GM18517 (cell line): ENCODE measurements at regions not wholly inside any gene's neighbourhood (a gene's known extent, or its start where the extent isn't known, plus 50 kb on each side); places are given as distances from the start of the nearest gene placed in this dataset.
"Not testable (repeated sequence)": the region's sequence is repeated elsewhere in the genome, so short reads cannot be mapped to it uniquely, and the experiment has no call there.

Experiments
- ATAC-seq: cut with Tn5 transposase; IDR thresholded peaks from one replicate; pipeline ENCODE4 v1.9.1; 2021; ENCODE audit warnings: mild to moderate bottlenecking, moderate library complexity; ENCODE audit not compliant: unreplicated experiment

DNA sequence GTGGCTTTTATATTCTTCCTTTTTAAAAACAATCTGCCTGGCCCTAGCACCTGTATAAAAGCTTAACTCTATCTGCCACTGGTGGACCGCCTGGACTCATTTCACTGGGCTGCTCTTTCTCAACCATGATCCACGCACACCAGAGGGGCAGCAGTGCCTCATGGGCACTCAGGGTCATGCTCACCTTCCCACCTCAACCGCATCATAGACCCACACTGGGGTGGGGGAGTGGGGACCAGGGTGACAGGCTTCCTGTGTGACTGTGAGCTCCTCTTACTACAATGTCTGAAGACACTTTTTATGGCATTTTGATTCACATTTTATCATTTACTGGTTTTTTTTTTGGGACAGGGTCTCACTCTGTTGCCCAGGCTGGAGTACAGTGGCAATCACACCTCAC, 4038.8 kb upstream of the TPTE start:
- not testable (repeated sequence) for ATAC-seq

DNA sequence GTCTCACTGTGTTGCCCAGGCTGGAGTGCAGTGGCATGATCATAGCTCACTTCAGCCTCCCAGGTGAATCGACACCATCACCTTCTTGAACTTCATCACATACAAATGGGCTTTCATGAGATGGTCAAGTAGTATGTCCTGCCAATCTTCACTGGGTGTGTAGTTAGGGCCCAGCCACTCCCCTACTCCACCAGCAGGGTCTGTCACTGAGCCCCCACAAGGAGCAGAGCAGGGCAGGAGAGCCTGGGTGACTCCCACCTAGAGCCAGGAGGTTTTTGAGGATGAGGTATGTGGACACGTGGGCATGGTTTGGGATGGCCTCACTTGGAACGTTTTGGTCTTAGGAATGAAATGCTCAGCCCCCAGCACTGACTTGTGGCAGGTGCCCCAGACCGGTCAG, 4037.7 kb upstream of the TPTE start:
- not testable (repeated sequence) for ATAC-seq

GRCh38 chr21:6486821-6487220, 4034.6 kb upstream of the TPTE start:
- not testable (repeated sequence) for ATAC-seq

DNA sequence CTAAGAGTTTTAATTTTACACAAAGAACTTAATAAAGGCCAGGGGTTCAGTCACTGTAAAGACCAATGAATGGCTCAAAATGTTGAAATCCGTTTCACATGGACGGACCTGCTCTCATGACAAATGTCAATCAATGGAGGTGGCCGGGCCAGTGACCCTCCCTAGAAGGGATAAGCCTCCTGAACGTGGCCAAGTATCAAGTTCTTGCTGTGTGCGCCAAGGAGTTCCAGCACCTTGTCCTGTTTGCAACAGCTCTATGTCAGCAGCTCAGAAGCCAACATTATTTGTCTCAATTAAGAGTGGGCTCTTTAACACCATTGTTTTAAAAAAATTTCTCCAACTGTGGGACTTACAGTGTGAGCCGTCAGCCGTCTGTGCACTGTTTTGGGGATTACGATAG, 4028.7 kb upstream of the TPTE start:
- ATAC-seq: not testable (repeated sequence)

DNA sequence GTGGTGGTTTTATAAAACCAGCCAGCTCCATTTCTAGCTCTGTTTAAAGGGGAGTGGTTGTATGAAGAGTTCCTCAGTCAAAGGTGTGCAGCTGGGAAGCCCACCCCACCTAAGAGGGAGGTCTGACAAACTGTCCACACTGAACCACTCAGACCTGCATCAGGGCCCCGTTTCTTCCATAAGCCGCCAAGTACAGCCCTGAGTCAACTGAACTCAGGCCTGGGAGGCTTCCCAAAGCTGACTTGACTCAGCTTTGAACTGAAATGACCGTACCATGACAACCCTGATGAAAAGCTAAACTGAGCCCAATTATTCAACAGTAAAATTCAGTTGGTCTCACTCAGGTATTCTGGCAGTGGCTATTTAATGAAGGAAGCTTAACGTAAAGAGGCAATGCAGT, 4027.4 kb upstream of the TPTE start:
- ATAC-seq: not testable (repeated sequence)

DNA sequence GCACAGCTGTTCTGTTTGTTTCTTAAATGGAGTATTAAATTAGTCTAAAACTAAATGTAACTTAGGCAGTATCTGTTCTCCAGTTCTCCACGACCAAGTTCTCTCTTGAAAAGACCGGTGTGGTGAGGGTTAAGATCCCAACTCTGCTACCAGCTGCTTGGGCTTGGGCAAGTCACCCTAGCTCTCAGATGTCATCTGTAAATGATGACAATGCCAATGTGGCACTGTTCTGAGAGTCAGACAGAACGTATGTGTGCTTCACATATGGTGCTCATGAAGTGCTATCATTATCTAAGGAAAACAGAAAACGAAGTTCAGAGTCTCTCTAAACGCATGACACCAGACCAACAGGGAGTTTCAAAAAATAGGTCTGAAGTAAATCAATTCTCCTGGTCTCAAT, 4025.0 kb upstream of the TPTE start:
- ATAC-seq: not testable (repeated sequence)

- peak; percentile 34 for ATAC-seq
These were observed 4022.7 kb upstream of the TPTE start for GRCh38 chr21:6498716-6499115.

- peak; percentile 57 for ATAC-seq
These were observed 4022.1 kb upstream of the TPTE start for GRCh38 chr21:6499128-6499826.

- not testable (repeated sequence) for ATAC-seq
These were observed 4021.5 kb upstream of the TPTE start for GRCh38 chr21:6499866-6500265.

- not testable (repeated sequence) for ATAC-seq
These were observed 4020.7 kb upstream of the TPTE start for GRCh38 chr21:6500681-6501080.

- ATAC-seq: not testable (repeated sequence)
These were observed 4015.1 kb upstream of the TPTE start for GRCh38 chr21:6506167-6506894.

DNA sequence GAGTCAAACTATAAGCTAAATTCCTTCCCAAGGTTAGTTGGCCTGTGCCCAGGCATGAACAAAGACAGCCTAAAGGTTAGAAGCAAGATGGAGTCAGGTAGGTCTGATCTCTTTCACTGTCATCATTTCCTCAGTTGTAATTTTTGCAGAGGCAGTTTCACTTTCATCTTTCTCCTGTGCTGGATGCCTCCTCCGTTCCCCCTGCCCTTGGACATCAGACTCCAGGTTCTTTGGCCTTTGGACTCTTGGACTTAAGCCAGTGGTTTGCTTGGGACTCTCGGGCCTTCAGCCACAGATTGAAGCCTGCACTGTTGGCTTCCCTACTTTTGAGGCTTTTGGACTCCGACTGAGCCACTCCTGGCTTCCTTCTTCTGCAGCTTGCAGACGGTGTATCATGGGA, 4013.8 kb upstream of the TPTE start:
- ATAC-seq: not testable (repeated sequence)

- not testable (repeated sequence) for ATAC-seq
These were observed 3999.6 kb upstream of the TPTE start for GRCh38 chr21:6521777-6522176.

- ATAC-seq: not testable (repeated sequence)
These were observed 3995.2 kb upstream of the TPTE start for GRCh38 chr21:6526213-6526612.

DNA sequence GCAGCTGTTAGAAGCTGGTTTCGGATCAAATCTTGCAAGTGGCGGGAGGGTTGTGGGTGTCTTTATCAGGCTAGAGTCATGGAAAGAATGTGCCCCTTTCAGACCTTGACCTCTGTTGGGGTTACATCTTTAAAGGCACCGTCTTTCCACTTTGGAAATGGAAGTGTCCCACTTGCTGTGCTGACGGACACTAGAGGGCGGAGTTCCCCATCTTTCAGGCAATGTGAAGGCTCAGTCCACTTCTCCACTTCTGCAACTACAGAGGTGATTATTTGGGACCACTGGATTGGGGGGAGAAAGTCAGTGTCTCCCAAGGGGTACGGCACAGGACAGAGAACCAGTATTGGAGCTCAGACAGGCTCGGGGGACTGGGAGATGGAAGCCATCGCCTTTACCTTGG, 3990.7 kb upstream of the TPTE start:
- ATAC-seq: not testable (repeated sequence)

- ATAC-seq: not testable (repeated sequence)
These were observed 3988.1 kb upstream of the TPTE start for GRCh38 chr21:6533261-6533660.

- not testable (repeated sequence) for ATAC-seq
These were observed 3983.1 kb upstream of the TPTE start for GRCh38 chr21:6538320-6538719.

GRCh38 chr21:6539688-6540087, 3981.7 kb upstream of the TPTE start:
- ATAC-seq: not testable (repeated sequence)

DNA sequence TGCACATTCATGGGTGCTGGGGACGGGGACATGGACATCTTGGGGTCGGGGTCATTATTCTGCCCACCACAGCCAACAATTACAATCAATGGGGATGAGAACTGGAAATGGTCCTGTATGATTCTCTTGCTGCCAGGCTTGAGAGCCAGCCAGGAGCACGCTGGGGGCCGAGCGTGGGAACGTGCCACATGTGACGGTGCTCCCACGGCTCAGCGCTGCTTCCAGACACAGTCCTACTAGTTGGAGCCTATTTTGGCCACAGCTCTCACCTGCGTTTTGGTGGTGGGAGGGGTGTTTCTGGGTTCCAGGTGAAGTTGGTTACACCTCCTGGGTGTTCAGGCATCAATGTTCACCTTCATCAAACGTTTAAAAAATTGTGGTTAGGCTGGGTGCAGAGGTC, 3980.3 kb upstream of the TPTE start:
- not testable (repeated sequence) for ATAC-seq

- not testable (repeated sequence) for ATAC-seq
These were observed 3976.1 kb upstream of the TPTE start for GRCh38 chr21:6545288-6545687.

DNA sequence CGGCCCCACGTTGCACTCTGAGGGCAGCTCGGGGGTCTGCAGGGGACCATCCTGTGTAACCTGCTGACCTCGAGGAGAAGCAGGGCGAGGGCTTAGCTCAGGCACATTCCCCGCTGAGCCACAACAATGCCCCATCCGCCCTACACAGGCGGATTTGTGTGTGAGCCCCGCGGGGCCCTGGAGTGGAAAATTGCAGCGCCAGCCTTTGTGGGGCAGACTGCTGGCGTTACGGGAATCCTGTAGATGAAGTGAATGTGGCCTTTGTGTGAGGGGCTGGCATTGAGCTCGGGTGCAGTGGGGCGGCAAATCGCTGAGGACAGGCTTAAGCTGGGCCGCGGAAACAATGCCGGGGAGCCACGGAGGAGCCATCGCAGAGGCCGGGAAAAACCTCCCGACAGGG, 3970.3 kb upstream of the TPTE start:
- ATAC-seq: not testable (repeated sequence)
